ENCODE measurements at regions not wholly inside any gene's neighbourhood (a gene's known extent, or its start where the extent isn't known, plus 50 kb on each side); places are given as distances from the start of the nearest gene placed in this dataset.

DNA sequence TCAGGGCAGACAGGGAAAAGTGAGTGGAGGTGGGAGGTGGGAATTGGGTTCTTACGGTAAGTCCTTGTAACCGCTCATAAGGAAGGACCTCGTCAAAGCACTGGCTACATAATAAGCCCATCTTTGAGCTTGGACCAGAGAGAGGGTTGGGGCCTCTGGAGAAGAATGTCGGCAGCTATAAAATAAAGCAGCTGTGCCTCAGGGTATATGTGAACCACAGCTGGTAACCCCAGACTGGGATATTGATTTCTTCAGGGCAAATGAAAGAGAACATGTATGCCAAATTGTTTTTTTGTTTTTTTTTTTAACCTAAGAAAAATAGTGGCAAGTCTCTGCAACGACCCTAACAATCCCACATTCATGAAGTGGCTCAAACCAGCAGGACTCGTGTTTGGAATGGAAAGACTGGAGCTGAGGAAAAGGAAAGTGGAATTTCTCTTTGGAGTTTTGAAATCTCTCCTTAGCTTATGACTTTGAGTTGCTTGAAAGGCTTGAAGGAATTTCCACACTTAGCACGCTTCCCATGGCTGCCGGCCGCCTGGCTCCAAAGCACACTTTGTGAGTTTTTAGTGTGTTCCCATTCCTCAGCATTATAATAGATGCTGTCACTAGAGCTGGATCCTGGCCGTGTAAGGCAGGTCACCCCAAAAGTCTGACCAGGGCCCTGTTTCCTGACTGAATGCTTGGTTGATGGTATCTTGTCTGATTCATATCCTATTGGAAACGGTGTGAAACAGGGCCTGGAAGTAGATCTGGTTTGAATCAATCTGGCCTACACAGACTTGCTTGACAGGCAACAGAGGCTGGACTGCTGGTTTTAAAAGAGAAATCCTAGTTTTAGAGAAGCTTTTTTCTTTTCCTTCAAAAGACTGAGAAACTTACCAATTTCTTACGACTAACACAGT, 244.7 kb downstream of the MSRB3 start:
- TF ChIP-seq, protein P1, sequence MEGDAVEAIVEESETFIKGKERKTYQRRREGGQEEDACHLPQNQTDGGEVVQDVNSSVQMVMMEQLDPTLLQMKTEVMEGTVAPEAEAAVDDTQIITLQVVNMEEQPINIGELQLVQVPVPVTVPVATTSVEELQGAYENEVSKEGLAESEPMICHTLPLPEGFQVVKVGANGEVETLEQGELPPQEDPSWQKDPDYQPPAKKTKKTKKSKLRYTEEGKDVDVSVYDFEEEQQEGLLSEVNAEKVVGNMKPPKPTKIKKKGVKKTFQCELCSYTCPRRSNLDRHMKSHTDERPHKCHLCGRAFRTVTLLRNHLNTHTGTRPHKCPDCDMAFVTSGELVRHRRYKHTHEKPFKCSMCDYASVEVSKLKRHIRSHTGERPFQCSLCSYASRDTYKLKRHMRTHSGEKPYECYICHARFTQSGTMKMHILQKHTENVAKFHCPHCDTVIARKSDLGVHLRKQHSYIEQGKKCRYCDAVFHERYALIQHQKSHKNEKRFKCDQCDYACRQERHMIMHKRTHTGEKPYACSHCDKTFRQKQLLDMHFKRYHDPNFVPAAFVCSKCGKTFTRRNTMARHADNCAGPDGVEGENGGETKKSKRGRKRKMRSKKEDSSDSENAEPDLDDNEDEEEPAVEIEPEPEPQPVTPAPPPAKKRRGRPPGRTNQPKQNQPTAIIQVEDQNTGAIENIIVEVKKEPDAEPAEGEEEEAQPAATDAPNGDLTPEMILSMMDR (conservative IDR thresholded peaks at IDR 0.05; ENCODE audit: low read depth, low read length): no peak
- TF ChIP-seq EZH2 (IDR thresholded peaks at IDR 0.05; ENCODE audit: low read length, unreplicated experiment): no peak
